Upper lobe of left lung (tissue), 4 donors: ENCODE measurements at regions not wholly inside any gene's neighbourhood (a gene's known extent, or its start where the extent isn't known, plus 50 kb on each side); places are given as distances from the start of the nearest gene placed in this dataset.

Experiments
- CTCF ChIP-seq, 6 experiments: fragments of 450-650 bp in 4 of 6; fragments of 200-600 bp in 2 of 6; sonication (generic) in 2 of 6; IDR thresholded peaks; one replicate each; pipeline ENCODE4 v1.5.1; 2016 to 2019; ENCODE audit warnings: antibody characterized with exemption in 6 of 6
- EP300 ChIP-seq, 4 donors: sonication (generic); formaldehyde crosslinking; IDR thresholded peaks; one replicate each; pipeline ENCODE4 v1.5.1; 2017; ENCODE audit warnings: antibody characterized with exemption in 4 of 4, control low read depth in 2 of 4
- POLR2A ChIP-seq, 4 donors: fragments of 450-650 bp; IDR thresholded peaks; one replicate each; pipeline ENCODE4 v1.5.1; 2016 to 2017; ENCODE audit warnings: antibody characterized with exemption in 4 of 4, mild to moderate bottlenecking in 2 of 4
- POLR2AphosphoS5 ChIP-seq, 2 donors: sonication (generic); formaldehyde crosslinking; IDR thresholded peaks; one replicate each; pipeline ENCODE4 v1.5.1; 2017; ENCODE audit warnings: antibody characterized with exemption in 2 of 2

- TF ChIP-seq CTCF (IDR thresholded peaks at IDR 0.05) (no peak), EP300 (IDR thresholded peaks at IDR 0.05) (no peak), POLR2A (IDR thresholded peaks at IDR 0.05) (no peak), POLR2AphosphoS5 (IDR thresholded peaks at IDR 0.05) (no peak)
These were observed 162.0 kb upstream of the WDFY3 start for GRCh38 chr4:85128246-85129204.
